Omental fat pad (tissue), 3 donors: ENCODE measurements at regions not wholly inside any gene's neighbourhood (a gene's known extent, or its start where the extent isn't known, plus 50 kb on each side); places are given as distances from the start of the nearest gene placed in this dataset.

ENCODE experiments used
- ATAC-seq: fragments of 150-250 bp; one replicate; pipeline ENCODE4 v1.9.1; 2016; ENCODE audit warnings: mild to moderate bottlenecking, moderate library complexity; ENCODE audit not compliant: low FRiP score
- DNase-seq: peaks from one replicate; pipeline ENCODE4 v3.0.0-alpha.2; 2019; ENCODE audit warnings: low spot score
- CTCF ChIP-seq, 3 donors: fragments of 450-650 bp; IDR thresholded peaks; one replicate each; pipeline ENCODE4 v1.5.1; 2016 to 2017; ENCODE audit warnings: antibody characterized with exemption in 3 of 3, mild to moderate bottlenecking in 3 of 3, moderate library complexity in 2 of 3

- DNase-seq: no peak
- TF ChIP-seq CTCF (IDR thresholded peaks at IDR 0.05): no peak
- ATAC-seq: no peak
Measured at GRCh38 chr1:22321917-22322316, 129.7 kb upstream of the ZBTB40 start.

DNA sequence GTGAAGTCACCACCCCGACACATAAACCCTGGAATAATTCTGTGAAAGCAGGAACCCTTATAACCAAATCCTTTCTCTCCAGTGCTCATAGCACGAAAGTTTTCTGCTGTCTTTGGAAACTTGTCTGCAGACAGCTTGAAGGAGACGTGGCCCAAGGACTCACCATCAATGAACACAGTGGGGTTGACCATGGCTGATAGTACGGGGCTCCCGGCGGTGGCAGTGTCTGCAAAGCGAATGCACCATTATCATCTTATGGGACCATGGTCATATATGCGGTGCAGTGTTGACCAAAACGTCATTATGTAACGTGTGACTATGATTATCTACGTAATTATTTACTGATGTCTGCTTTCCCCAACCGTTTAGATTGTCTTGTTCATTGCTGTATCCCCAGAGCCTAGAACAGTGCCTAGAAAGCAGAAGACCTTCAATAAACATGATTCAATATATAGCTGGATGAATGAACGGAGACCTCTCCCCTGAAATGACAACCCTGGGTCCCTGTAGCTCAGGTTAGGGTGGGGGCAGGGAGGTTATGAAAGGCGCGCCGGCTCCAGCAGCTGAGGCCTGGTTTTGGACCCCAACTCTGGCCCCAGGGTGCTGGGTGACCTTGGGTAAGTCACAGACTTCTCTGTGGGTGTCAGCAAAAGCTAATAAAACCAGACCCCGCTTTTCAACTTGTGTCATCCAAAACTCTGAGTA lies 128.4 kb upstream of the ZBTB40 start:
- DNase-seq (no peak), ATAC-seq (no peak)
- no peak for TF ChIP-seq CTCF (IDR thresholded peaks at IDR 0.05)

DNA sequence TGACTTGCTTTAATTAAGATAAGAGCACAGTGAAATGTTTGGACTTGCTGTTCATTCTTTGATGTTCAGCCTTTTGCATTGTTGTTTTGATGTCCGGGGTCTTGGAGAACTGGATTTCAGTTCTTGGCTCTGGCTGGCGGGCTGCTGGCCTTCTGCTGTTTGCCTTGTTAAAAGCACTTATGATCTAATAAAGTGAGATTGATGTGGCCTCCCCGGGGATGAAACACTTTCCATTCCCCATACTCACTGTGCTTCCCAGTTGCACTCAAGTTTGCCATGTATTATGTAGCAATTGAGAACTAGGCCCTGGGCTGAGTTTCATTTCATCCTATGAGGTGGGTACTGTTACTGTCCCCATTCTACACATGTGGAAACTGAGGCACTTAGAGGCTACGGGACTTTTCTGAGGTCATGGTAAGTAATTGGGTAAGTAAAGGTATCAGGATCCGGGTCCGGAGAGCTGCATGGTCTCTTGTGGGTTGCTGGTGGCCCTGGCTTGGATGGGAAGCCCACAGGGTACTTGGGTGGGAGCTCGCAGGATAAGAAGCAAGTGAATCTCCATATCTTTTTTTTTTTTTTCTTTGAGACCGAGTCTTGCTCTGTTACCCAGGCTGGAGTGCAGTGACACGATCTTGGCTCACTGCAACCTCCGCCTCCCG lies 127.7 kb upstream of the ZBTB40 start:
- DNase-seq: no peak

GRCh38 chr1:22325531-22326371 lies 125.9 kb upstream of the ZBTB40 start:
- TF ChIP-seq CTCF (IDR thresholded peaks at IDR 0.05): no peak
- DNase-seq (no peak), ATAC-seq (no peak)

More for the DNA sequence above, 127.7 kb upstream of the ZBTB40 start:
- no peak for ATAC-seq
- no peak for TF ChIP-seq CTCF (IDR thresholded peaks at IDR 0.05)

- no peak for TF ChIP-seq CTCF (IDR thresholded peaks at IDR 0.05)
- ATAC-seq (no peak), DNase-seq (no peak)
Measured at GRCh38 chr1:22326372-22326915, 125.2 kb upstream of the ZBTB40 start.

GRCh38 chr1:22326931-22327330 lies 124.7 kb upstream of the ZBTB40 start:
- TF ChIP-seq CTCF (IDR thresholded peaks at IDR 0.05): no peak
- DNase-seq: no peak
- no peak for ATAC-seq
